GM21529 (cell line): ENCODE measurements at regions not wholly inside any gene's neighbourhood (a gene's known extent, or its start where the extent isn't known, plus 50 kb on each side); places are given as distances from the start of the nearest gene placed in this dataset.
"Not testable (repeated sequence)": the region's sequence is repeated elsewhere in the genome, so short reads cannot be mapped to it uniquely, and the experiment has no call there.

Source experiments
- ATAC-seq: cut with Tn5 transposase; IDR thresholded peaks from one replicate; pipeline ENCODE4 v1.9.1; 2021; ENCODE audit not compliant: unreplicated experiment

DNA sequence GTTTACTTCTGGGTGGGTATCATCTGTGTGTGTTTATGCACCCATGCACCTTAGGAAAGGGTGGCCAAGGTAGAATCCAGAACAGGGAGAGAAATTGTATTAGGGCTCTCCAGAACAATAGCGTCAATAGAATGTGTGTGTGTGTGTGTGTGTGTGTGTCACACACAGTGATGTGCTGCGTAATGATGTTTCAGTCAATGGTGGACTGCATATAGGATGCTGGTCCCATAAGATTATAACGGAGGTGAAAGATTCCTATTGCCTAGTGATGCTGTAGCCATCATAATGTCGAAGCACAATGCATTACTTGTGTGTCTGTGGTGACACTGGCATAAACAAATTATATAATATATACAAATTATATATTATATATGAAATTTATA lies 69.3 kb upstream of the PRR23C start:
- ATAC-seq = no peak

DNA sequence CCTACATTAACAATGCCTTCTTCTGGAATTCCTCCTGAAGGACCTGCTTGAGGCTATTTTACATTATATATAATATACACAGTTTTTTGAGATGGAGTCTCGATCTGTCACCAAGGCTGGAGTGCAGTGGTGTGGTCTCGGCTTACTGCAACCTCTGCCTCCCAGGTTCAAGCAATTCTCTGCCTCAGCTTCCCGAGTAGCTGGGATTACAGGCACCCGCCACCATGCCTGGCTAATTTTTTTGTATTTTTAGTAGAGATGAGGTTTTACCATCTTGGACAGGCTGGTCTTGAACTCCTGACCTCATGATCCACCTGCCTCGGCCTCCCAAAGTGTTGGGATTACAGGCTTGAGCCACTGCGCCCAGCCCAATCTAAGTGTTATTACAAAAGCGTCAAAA lies 71.9 kb upstream of the PRR23C start:
- not testable (repeated sequence) for ATAC-seq

DNA sequence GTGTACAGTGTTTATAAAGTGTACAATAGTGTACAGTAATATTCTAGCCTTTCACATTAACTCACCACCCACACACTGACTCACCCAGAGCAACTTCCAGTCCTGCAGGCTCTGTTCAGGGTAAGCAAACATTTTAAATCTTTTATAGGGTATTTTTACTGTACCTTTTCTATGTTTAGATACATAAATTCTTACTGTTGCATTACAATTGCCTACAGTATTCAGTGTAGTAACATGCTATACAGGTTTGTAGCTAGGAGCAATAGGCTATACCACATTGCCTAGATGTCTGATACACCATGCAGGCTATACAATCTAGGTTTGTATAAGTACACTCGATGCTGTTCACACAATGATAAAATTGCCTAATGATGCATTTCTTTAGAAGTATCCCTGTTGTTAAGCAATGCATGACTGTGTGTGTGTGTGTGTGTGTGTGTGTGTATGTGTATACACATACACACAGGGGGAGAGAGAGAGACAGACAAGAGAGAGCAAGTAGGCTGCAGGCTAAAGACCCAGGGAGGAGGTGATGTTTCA lies 72.5 kb upstream of the PRR23C start:
- ATAC-seq = no peak

GRCh38 chr3:139117883-139118760 lies 73.4 kb upstream of the PRR23C start:
- ATAC-seq = no peak

DNA sequence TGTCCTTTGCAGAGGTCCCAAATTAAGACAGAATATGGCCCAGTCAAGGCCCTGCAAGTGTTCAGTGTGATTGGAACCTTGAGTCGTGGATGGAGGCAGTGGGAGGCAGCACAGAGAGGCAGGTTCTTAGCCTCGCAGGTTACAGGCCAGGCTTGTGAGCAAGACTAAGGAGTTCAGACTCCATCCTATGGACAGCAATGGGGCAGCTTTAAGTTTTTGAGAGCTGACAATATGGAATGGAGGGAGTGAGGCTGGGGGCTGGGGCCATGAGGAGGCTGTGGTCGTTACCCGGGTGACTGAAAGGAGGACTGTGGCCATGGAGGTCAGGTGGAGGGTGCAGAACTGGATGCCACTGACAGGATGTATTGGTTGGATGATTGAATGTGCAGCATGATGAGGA lies 74.1 kb upstream of the PRR23C start:
- ATAC-seq = no peak

DNA sequence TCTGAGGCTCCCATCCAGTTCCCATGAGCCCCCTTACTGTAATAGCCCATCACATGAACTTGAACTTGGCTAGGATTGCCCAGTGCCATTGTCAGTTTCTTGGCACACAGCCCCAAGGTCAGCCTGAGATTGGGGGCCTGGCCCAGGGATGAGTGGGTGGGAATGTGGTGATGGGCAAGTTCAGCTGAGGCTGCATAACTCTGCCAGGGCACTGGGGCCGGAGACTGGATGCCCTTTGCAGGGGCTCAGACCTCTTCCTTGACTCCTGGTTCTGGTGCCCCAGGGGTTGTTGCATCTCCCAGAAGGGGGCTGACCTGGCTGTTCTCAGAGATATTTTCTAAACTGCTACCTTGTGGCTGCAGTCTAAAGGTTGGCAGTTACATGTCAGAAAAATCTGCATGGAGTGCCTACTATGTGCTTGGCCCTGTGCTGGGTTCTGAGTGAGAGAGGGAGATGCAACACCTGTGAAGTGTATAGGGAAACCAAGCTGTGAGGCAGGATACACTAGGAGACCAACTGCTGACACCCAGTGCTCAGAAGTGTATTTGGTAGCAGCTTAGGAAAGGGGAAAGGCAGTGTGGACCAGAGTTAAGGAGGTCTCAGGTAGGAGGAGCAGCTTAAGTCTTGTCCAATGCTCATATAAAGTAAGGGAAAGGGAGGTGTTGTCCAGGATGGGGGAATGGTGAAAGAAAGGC lies 74.8 kb upstream of the PRR23C start:
- no peak for ATAC-seq

DNA sequence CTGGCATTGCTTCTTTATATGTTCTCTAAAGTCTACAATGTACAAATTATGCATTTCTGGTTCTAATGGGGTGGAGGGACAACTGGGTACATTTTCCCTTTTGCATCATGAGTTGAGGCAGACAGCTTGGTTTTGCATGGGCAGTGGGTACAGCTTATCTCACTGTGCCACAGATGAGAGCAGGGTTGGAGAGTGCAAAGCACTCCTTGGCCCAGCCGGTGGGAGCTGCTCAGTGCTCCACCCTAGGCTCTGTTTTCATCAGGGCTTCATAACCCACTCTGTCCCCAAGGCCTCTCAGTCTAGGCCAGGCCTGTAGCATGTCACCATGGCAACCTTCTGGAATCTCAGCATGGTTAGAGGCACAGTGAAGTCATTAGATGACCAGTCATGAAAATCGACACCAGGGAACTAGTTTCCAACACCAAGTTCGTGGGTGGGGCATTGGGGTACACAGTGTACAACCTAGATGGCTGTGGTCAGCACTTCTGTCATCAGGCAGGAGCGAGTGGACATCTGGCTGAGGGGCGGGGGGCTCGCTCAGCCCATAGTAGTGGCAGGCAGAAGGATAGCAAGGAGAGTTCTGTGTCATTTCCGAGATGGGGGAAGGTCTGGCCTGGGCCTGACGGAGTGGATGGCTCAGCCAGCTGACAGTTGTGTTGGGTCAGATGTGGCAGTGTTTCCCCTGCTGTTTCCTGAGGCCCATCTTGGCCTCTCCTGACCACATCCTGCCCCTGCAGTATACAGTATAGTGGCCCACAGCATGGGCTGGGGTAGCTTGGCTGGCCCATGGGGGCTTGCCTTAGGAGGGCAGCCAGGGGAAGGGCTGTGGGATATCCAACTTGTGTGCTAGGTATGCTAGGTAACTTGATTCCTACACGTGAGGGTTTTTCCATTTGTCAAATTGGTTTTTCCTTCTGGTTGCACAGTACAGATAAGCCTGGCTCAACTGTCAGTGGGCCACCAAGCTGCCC lies 75.7 kb upstream of the PRR23C start:
- no peak for ATAC-seq

GRCh38 chr3:139121513-139122220 lies 77.0 kb upstream of the PRR23C start:
- no peak for ATAC-seq

DNA sequence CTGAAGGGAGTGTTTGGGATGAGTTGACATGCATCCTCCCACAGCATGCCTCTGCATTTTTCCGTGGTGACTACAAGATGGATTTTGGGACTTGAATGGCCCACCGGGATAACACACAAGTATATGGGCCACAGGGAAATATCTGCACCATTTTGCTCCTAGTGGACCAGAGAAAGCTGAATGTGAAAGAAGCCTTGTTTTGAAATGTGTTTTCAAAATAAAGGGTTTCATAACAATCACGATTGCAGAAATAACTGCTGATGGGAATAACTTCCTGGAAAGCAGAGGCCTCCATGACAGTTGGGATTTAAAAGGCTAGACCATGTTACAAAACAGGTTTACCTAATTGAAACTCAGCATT lies 77.5 kb upstream of the PRR23C start:
- ATAC-seq = no peak

GRCh38 chr3:139122612-139123011 lies 77.9 kb upstream of the PRR23C start:
- ATAC-seq = no peak

GRCh38 chr3:139123377-139124095 lies 78.8 kb upstream of the PRR23C start:
- ATAC-seq = no peak

GRCh38 chr3:139124197-139124596 lies 79.5 kb upstream of the PRR23C start:
- no peak for ATAC-seq

GRCh38 chr3:139127101-139127500 lies 82.4 kb upstream of the PRR23C start:
- no peak for ATAC-seq

DNA sequence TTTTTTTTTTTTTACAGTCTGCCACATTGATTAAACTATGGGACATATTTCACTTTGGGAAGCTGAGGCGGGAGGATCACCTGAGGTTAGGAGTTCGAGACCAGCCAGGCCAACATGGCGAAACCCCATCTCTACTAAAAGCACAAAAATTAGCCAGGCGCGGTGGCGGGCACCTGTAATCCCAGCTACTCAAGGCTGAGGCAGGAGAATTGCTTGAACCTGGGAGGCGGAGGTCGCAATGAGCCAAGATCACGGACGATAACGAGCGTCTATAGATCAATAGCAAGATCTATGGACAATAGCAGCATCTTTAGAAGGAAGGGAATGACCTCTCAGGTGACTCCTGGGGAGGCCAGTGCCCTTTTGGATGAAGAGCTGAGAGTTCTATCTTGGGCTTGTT lies 82.9 kb upstream of the PRR23C start:
- ATAC-seq = not testable (repeated sequence)

DNA sequence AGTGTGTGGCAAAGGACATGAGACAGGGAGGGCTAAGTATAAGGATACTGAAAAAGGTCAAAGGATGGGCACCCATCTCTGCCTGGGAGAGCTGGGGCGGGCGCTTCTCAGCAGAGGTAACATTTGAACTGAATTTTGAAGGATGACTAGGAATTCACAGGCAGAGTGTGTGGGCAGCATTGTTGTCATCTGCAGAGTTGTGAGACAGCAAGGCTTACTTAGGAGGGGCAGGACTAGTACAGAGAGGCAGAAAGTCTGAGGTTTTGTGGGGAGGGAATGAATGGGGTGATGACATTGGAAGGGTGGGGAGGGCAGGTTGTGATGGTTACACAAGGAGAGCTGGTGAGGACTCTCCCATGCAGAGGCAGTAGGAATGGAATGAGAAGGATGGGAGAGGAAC lies 84.1 kb upstream of the PRR23C start:
- no peak for ATAC-seq

DNA sequence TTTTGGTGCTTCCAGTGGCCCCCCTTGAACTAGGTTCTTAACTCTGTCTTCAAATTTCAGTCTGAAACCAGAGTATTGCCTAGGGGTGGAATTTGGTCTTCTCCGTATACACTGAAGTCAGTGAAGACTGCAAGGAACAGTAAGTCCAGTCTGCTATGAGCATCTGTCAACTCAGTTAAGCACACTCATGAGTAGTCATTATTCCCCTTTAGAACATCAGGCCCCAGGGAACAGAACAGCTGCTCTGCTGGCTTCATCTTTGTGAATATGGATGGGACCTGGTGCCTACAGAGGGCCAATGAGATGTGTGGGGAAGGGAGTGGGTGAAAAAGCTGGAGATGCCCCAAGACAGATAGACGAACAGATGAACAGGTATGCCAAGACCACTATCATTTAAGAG lies 85.2 kb upstream of the PRR23C start:
- ATAC-seq = no peak

DNA sequence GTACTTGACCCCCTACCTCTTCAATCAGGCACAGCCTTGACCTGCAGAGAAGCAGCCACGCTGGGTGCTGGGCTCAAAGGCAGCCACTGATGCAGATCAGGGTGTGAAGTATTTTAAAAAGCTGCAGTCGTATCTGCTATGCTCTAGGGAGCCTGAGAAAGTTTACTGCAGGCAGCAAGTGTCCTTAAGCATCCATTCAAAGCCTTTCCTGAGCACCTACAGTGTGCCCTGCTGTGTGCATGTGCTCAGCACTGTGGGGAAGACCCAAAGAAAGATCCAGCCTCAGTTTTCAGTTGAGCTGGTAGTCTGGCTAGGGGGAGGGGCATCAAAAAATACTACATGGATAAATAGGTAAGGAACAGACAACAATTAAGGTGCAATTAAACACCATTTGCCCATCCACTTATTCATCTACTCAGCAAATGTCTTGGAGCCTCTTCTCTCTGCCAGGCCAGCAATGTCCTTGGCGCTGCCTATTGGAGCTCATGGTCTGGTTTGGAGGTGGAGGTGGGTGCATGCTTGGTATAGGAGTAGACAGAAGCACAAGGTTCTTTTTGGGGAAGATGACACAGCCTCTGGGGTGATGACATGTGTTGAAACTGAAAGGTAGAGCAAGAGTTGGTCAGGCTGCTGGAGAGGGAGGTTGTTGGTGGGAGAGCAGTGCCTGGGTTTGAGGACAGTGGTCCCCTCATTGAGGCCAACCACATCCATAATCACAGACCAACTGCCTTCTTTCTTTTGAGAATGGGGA lies 85.9 kb upstream of the PRR23C start:
- no peak for ATAC-seq

- ATAC-seq = no peak
Observed at GRCh38 chr3:139131951-139132350, 87.3 kb upstream of the PRR23C start.

GRCh38 chr3:139132976-139133375 lies 88.3 kb upstream of the PRR23C start:
- no peak for ATAC-seq
